Tibial artery (tissue), 4 donors: ENCODE measurements at regions not wholly inside any gene's neighbourhood (a gene's known extent, or its start where the extent isn't known, plus 50 kb on each side); places are given as distances from the start of the nearest gene placed in this dataset.

ENCODE experiments used
- DNase-seq, 2 donors: peaks; one replicate each; pipeline ENCODE4 v3.0.0-alpha.2; 2019
- H3K27ac ChIP-seq, 2 donors: fragments of 200-600 bp; sonication (generic) in 1 of 2; 1 replicate in 1 of 2; 2 replicates in 1 of 2; pipeline ENCODE4 v1.5.1; 2018 to 2019; ENCODE audit warnings: mild to moderate bottlenecking in 1 of 2
- H3K27me3 ChIP-seq, 2 donors: fragments of 200-600 bp; sonication (generic) in 1 of 2; one replicate each; pipeline versions ENCODE4 v1.5.1 to v1.6.0; 2016 to 2019
- H3K36me3 ChIP-seq, 3 donors: fragments of 200-600 bp; sonication (generic) in 2 of 3; one replicate each; pipeline ENCODE4 v1.5.1; 2016 to 2019; ENCODE audit warnings: mild to moderate bottlenecking in 2 of 3
- H3K4me1 ChIP-seq, 4 donors: fragments of 200-600 bp; sonication (generic) in 2 of 4; 1 replicate in 3 of 4; 2 replicates in 1 of 4; pipeline ENCODE4 v1.5.1; 2016 to 2019
- H3K4me3 ChIP-seq, 2 donors: fragments of 200-600 bp; sonication (generic) in 1 of 2; 1 replicate in 1 of 2; 2 replicates in 1 of 2; pipeline ENCODE4 v1.5.1; 2018 to 2019; ENCODE audit warnings: mild to moderate bottlenecking in 2 of 2
- H3K9me3 ChIP-seq, 3 donors: fragments of 200-600 bp; sonication (generic) in 1 of 3; one replicate each; pipeline ENCODE4 v1.5.1; 2016 to 2019
- CTCF ChIP-seq, 2 experiments: fragments of 200-600 bp in 1 of 2; fragments of 450-650 bp in 1 of 2; IDR thresholded peaks; one replicate each; pipeline ENCODE4 v1.5.1; 2017 to 2019; ENCODE audit warnings: antibody characterized with exemption in 2 of 2, mild to moderate bottlenecking in 1 of 2, moderate library complexity in 1 of 2
- intact Hi-C: fragments of 100-400 bp; cut with DNase I; formaldehyde crosslinking; loops from one replicate; pipeline ENCODE4 v1.15.0; 2023; ENCODE audit warnings: low total_unique reads

DNA sequence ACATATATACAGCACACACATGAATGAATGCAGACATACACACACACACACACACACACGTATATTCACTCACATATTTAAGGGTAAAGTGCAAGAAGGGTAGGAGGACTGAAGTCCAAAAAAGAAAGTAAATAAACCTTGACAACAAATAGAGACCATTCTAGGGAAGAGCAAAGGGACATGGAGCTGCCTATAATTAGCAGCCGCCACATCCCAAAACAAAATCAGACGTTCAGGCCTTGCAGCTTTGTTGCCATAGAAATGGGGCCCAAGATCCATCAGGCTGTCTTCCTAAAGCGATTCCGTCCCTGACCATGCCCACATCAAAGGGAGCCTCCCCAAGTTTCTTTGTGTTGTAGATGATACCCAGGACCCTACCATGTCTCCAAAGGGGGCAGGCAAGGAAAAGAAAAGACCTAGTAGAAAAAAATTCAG is 703.5 kb upstream of the TBX3 start:
- Histone ChIP-seq H3K9me3 (peaks cover 0 to 11% (median 0%) of the 10 kb centered on the region in 3 donors), H3K4me3 (no peak overlapping the region), H3K4me1 (no peaks in the 10 kb centered on the region), H3K36me3 (no peaks in the 10 kb centered on the region), H3K27ac (no peak overlapping the region), H3K27me3 (no peaks in the 10 kb centered on the region)
- no peak for DNase-seq
- no peak for TF ChIP-seq CTCF (IDR thresholded peaks at IDR 0.05)
- intact Hi-C loops, result no loop called here

- Histone ChIP-seq H3K4me1 (no peaks in the 10 kb centered on the region), H3K9me3 (peaks cover 0 to 10% (median 0%) of the 10 kb centered on the region in 3 donors), H3K27me3 (no peaks in the 10 kb centered on the region), H3K27ac (no peak overlapping the region), H3K4me3 (no peak overlapping the region), H3K36me3 (no peaks in the 10 kb centered on the region)
- no peak for TF ChIP-seq CTCF (IDR thresholded peaks at IDR 0.05)
- no peak for DNase-seq
- intact Hi-C loops, result no loop called here
These were observed 703.0 kb upstream of the TBX3 start for GRCh38 chr12:115386946-115387345.

DNA sequence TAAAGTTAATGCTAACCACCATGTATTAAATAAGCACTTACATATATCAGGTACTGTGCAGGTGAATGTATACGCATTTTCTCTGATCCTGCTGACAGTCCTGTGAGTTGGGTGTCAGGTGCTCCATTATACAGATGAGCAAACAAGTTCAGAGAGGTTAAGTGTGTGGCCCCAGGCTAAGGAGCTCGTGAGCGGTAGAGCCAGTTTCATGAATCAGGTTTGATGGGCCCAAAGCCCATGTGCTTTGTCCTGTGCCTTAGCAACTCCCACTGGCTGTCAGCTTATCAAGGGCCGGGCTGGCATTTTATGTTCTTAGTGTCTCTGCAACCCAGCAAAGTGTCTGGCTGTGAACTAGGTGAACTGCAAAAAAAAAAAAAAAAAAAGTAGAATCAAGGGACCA is 701.2 kb upstream of the TBX3 start:
- no peak for DNase-seq
- H3K4me3 ChIP-seq, result no peak overlapping the region
- no peaks in the 10 kb centered on the region for H3K4me1 ChIP-seq
- no peaks in the 10 kb centered on the region for H3K36me3 ChIP-seq
- TF ChIP-seq CTCF (IDR thresholded peaks at IDR 0.05), result no peak
- no peak overlapping the region for H3K27ac ChIP-seq
- intact Hi-C loops, result no loop called here
- no peaks in the 10 kb centered on the region for H3K9me3 ChIP-seq
- no peaks in the 10 kb centered on the region for H3K27me3 ChIP-seq

DNA sequence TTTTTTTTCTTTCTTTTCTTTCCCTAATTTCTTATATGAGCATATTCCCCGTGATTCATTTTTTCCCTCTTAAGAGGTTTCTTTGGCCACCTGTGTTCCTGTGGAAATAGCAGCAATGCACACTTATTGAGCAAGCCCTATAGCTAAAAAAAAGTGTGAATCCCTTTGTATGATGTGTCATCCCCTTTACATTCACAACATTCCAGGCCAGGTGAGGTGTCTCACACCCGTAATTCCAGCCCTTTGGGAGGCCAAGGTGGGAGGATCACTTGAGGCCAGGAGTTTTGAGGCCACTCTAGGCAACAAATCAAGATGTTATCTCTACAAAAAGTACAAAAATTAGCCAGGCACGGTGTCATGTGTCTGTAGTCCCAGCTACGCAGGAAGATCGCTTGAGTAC is 700.4 kb upstream of the TBX3 start:
- Histone ChIP-seq H3K36me3 (no peaks in the 10 kb centered on the region), H3K9me3 (no peaks in the 10 kb centered on the region), H3K27ac (no peak overlapping the region), H3K4me3 (no peak overlapping the region), H3K4me1 (no peaks in the 10 kb centered on the region), H3K27me3 (no peaks in the 10 kb centered on the region)
- no peak for TF ChIP-seq CTCF (IDR thresholded peaks at IDR 0.05)
- intact Hi-C loops, result no loop called here
- no peak for DNase-seq

- no peak overlapping the region for H3K27ac ChIP-seq
- H3K36me3 ChIP-seq, result no peaks in the 10 kb centered on the region
- intact Hi-C loops, result no loop called here
- H3K4me3 ChIP-seq, result no peak overlapping the region
- H3K9me3 ChIP-seq, result no peaks in the 10 kb centered on the region
- no peaks in the 10 kb centered on the region for H3K27me3 ChIP-seq
- TF ChIP-seq CTCF (IDR thresholded peaks at IDR 0.05), result no peak
- DNase-seq, result no peak
- no peaks in the 10 kb centered on the region for H3K4me1 ChIP-seq
These were observed 699.7 kb upstream of the TBX3 start for GRCh38 chr12:115383668-115384067.

DNA sequence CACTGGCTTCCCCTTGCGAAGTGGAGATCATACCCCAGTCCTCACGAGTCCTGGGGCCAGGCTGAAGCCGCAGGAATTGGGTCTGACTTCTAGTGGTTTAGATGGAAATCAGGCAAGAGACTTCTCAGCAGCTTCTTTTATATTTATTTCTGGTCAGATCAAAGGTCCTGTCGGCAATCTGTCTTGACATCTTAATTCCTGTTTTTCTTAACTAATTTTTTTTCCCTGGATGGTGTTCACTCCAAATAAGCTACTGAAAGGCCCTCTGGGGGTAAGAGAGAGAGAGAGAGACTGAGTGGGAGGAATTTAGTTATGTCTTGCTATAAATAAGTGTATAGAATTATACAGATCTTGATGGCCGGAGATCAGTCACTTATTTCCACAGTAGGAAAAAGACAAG is 698.7 kb upstream of the TBX3 start:
- H3K27ac ChIP-seq, result no peak overlapping the region
- no peaks in the 10 kb centered on the region for H3K4me1 ChIP-seq
- no peaks in the 10 kb centered on the region for H3K9me3 ChIP-seq
- no peaks in the 10 kb centered on the region for H3K27me3 ChIP-seq
- DNase-seq, result no peak
- H3K36me3 ChIP-seq, result no peaks in the 10 kb centered on the region
- TF ChIP-seq CTCF (IDR thresholded peaks at IDR 0.05), result no peak
- no peak overlapping the region for H3K4me3 ChIP-seq
- intact Hi-C loops, result no loop called here
